Breast epithelium (tissue), 4 donors: ENCODE measurements at regions not wholly inside any gene's neighbourhood (a gene's known extent, or its start where the extent isn't known, plus 50 kb on each side); places are given as distances from the start of the nearest gene placed in this dataset.

ENCODE experiments used
- DNase-seq, 2 donors: peaks; one replicate each; pipeline ENCODE4 v3.0.0-alpha.2; 2019; ENCODE audit warnings: low spot score in 2 of 2
- H3K27ac ChIP-seq, 2 donors: fragments of 200-600 bp; sonication (generic) in 1 of 2; one replicate each; pipeline ENCODE4 v1.5.1; 2016 to 2019; ENCODE audit warnings: mild to moderate bottlenecking in 1 of 2
- H3K27me3 ChIP-seq, 2 donors: fragments of 200-600 bp; sonication (generic) in 1 of 2; one replicate each; pipeline versions ENCODE4 v1.5.1 to v1.6.0; 2017 to 2019; ENCODE audit warnings: control low read depth in 1 of 2, mild to moderate bottlenecking in 1 of 2
- H3K36me3 ChIP-seq: fragments of 200-600 bp; one replicate; pipeline ENCODE4 v1.5.1; 2019
- H3K4me1 ChIP-seq, 2 donors: fragments of 200-600 bp; sonication (generic); one replicate each; pipeline ENCODE4 v1.5.1; 2016 to 2019; ENCODE audit warnings: control low read depth in 1 of 2
- H3K4me3 ChIP-seq, 3 donors: fragments of 200-600 bp; sonication (generic); 1 replicate in 2 of 3; 2 replicates in 1 of 3; pipeline ENCODE4 v1.5.1; 2016 to 2019; ENCODE audit warnings: mild to moderate bottlenecking in 3 of 3, moderate library complexity in 2 of 3
- H3K9me3 ChIP-seq, 2 donors: fragments of 200-600 bp; sonication (generic) in 1 of 2; one replicate each; pipeline ENCODE4 v1.5.1; 2016 to 2019; ENCODE audit warnings: control low read depth in 1 of 2
- CTCF ChIP-seq, 3 donors: fragments of 450-650 bp; IDR thresholded peaks; one replicate each; pipeline ENCODE4 v1.5.1; 2016 to 2017; ENCODE audit warnings: antibody characterized with exemption in 3 of 3, mild to moderate bottlenecking in 3 of 3, moderate library complexity in 3 of 3
- POLR2A ChIP-seq: fragments of 450-650 bp; IDR thresholded peaks from one replicate; pipeline ENCODE4 v1.6.1; 2016; ENCODE audit warnings: antibody characterized with exemption, mild to moderate bottlenecking, moderate library complexity
- POLR2AphosphoS5 ChIP-seq, 3 donors: sonication (generic); formaldehyde crosslinking; IDR thresholded peaks; one replicate each; pipeline ENCODE4 v1.6.1; 2017; ENCODE audit warnings: antibody characterized with exemption in 3 of 3
- intact Hi-C: fragments of 100-400 bp; cut with DNase I; formaldehyde crosslinking; loops from one replicate; pipeline ENCODE4 v1.15.1; 2023; ENCODE audit warnings: low total_unique reads

- intact Hi-C loops = loop anchor here (5.0 kb wide), 1 partner anchor 173 kb away; no protein-coding TSS in a partner anchor
Measured at GRCh38 chr16:79390481-79391051, 210.0 kb downstream of the MAF start.

GRCh38 chr16:79388396-79388795 is 212.1 kb downstream of the MAF start:
- TF ChIP-seq POLR2AphosphoS5 (IDR thresholded peaks at IDR 0.05) = no peak
- no peak for TF ChIP-seq CTCF (IDR thresholded peaks at IDR 0.05)
- TF ChIP-seq POLR2A = no peak
- Histone ChIP-seq H3K27me3 (no peaks in the 10 kb centered on the region), H3K4me3 (no peak overlapping the region), H3K27ac (no peak overlapping the region), H3K36me3 (no peaks in the 10 kb centered on the region), H3K4me1 (no peaks in the 10 kb centered on the region), H3K9me3 (no peaks in the 10 kb centered on the region)
- intact Hi-C loops = no loop called here
- DNase-seq = no peak

More at GRCh38 chr16:79390481-79391051, 210.0 kb downstream of the MAF start:
- no peak overlapping the region for H3K4me3 ChIP-seq
- no peaks in the 10 kb centered on the region for H3K9me3 ChIP-seq
- TF ChIP-seq POLR2AphosphoS5 (IDR thresholded peaks at IDR 0.05) (no peak), CTCF (IDR thresholded peaks at IDR 0.05) (no peak), POLR2A (no peak)
- H3K27ac ChIP-seq = no peak overlapping the region
- H3K27me3 ChIP-seq = no peaks in the 10 kb centered on the region
- no peaks in the 10 kb centered on the region for H3K36me3 ChIP-seq
- no peaks in the 10 kb centered on the region for H3K4me1 ChIP-seq
- no peak for DNase-seq

- H3K4me1 ChIP-seq = no peaks in the 10 kb centered on the region
- no peak overlapping the region for H3K4me3 ChIP-seq
- no peaks in the 10 kb centered on the region for H3K27me3 ChIP-seq
- no peaks in the 10 kb centered on the region for H3K9me3 ChIP-seq
- H3K27ac ChIP-seq = no peak overlapping the region
- no peak for DNase-seq
- TF ChIP-seq CTCF (IDR thresholded peaks at IDR 0.05) = no peak
- TF ChIP-seq POLR2AphosphoS5 (IDR thresholded peaks at IDR 0.05) = no peak
- TF ChIP-seq POLR2A = no peak
- intact Hi-C loops = no loop called here
- no peaks in the 10 kb centered on the region for H3K36me3 ChIP-seq
Measured at GRCh38 chr16:79386299-79386698, 214.2 kb downstream of the MAF start.

- DNase-seq = no peak
- H3K27ac ChIP-seq = no peak overlapping the region
- TF ChIP-seq CTCF (IDR thresholded peaks at IDR 0.05) = no peak
- no peak for TF ChIP-seq POLR2AphosphoS5 (IDR thresholded peaks at IDR 0.05)
- H3K9me3 ChIP-seq = peaks cover 0 to 5% of the 10 kb centered on the region in 2 donors
- no peaks in the 10 kb centered on the region for H3K27me3 ChIP-seq
- intact Hi-C loops = no loop called here
- H3K4me1 ChIP-seq = no peaks in the 10 kb centered on the region
- H3K36me3 ChIP-seq = no peaks in the 10 kb centered on the region
- no peak overlapping the region for H3K4me3 ChIP-seq
Measured at GRCh38 chr16:79381603-79382042, 218.9 kb downstream of the MAF start.

- Histone ChIP-seq H3K27ac (no peak overlapping the region), H3K36me3 (no peaks in the 10 kb centered on the region), H3K27me3 (no peaks in the 10 kb centered on the region), H3K4me1 (no peaks in the 10 kb centered on the region), H3K9me3 (peaks cover 0 to 5% of the 10 kb centered on the region in 2 donors), H3K4me3 (no peak overlapping the region)
- intact Hi-C loops = no loop called here
- TF ChIP-seq POLR2A = no peak
- TF ChIP-seq CTCF (IDR thresholded peaks at IDR 0.05) = no peak
- TF ChIP-seq POLR2AphosphoS5 (IDR thresholded peaks at IDR 0.05) = no peak
- DNase-seq = no peak
Measured at GRCh38 chr16:79380995-79381602, 219.4 kb downstream of the MAF start.
